Fibroblast of lung (primary cell): ENCODE measurements at regions not wholly inside any gene's neighbourhood (a gene's known extent, or its start where the extent isn't known, plus 50 kb on each side); places are given as distances from the start of the nearest gene placed in this dataset.

ENCODE experiments used
- DNase-seq, 2 donors: peaks; one replicate each; pipeline versions ENCODE4 v3.0.0 to v3.0.0-alpha.2; 2010; ENCODE audit warnings: low read depth in 2 of 2
- H2AFZ ChIP-seq: 2 replicates; pipeline ENCODE4 v1.5.1; 2012; ENCODE audit warnings: low read length, control low read depth, inconsistent platforms
- H3K27ac ChIP-seq: 2 replicates; pipeline ENCODE4 v1.5.1; 2011; ENCODE audit warnings: low read length, control low read depth; ENCODE audit not compliant: insufficient read depth
- H3K27me3 ChIP-seq: 2 replicates; pipeline ENCODE4 v1.5.1; 2011; ENCODE audit warnings: mild to moderate bottlenecking, low read length; ENCODE audit not compliant: control insufficient read depth, insufficient read depth
- H3K36me3 ChIP-seq: 2 replicates; pipeline ENCODE4 v1.5.1; 2011; ENCODE audit warnings: low read length; ENCODE audit not compliant: control insufficient read depth, insufficient read depth
- H3K4me1 ChIP-seq: 2 replicates; pipeline ENCODE4 v1.5.1; 2011; ENCODE audit warnings: low read length; ENCODE audit not compliant: control insufficient read depth, insufficient read depth; ENCODE audit errors: extremely low read depth
- H3K4me2 ChIP-seq: 2 replicates; pipeline ENCODE4 v1.5.1; 2011; ENCODE audit warnings: low read length, control low read depth; ENCODE audit not compliant: insufficient read depth; ENCODE audit errors: extremely low read depth
- H3K4me3 ChIP-seq, 4 experiments: fragments of 200-600 bp in 1 of 4; sonication (generic) in 1 of 4; replicated peaks in 1 of 4; 2 replicates each; pipeline ENCODE4 v1.5.1; 2011 to 2016; ENCODE audit warnings: low read length in 4 of 4, low read depth in 3 of 4, mild to moderate bottlenecking in 3 of 4, control low read depth in 2 of 4, inconsistent platforms in 1 of 4, mixed read lengths in 1 of 4; ENCODE audit not compliant: insufficient read depth in 1 of 4; ENCODE audit errors: control extremely low read depth in 1 of 4
- H3K79me2 ChIP-seq: 2 replicates; pipeline ENCODE4 v1.5.1; 2012; ENCODE audit warnings: mild to moderate bottlenecking, low read length, inconsistent platforms; ENCODE audit not compliant: control insufficient read depth, insufficient read depth
- H3K9ac ChIP-seq: 2 replicates; pipeline ENCODE4 v1.5.1; 2011; ENCODE audit warnings: mild to moderate bottlenecking, low read length, control low read depth; ENCODE audit not compliant: insufficient read depth
- H3K9me3 ChIP-seq: 2 replicates; pipeline ENCODE4 v1.5.1; 2012; ENCODE audit warnings: low read depth, low read length; ENCODE audit not compliant: control insufficient read depth, insufficient read depth
- H4K20me1 ChIP-seq: 2 replicates; pipeline ENCODE4 v1.5.1; 2011; ENCODE audit warnings: low read length; ENCODE audit not compliant: control insufficient read depth, insufficient read depth; ENCODE audit errors: extremely low read depth
- CTCF ChIP-seq, 2 donors: IDR thresholded peaks in 1 of 2; conservative IDR thresholded peaks in 1 of 2; 1 replicate in 1 of 2; 2 replicates in 1 of 2; pipeline ENCODE4 v1.5.1; 2011 to 2012; ENCODE audit warnings: low read length in 2 of 2, control low read depth in 1 of 2, inconsistent platforms in 1 of 2, low read depth in 1 of 2, mild to moderate bottlenecking in 1 of 2
- EZH2 ChIP-seq: IDR thresholded peaks from 2 replicates; pipeline ENCODE4 v1.5.1; 2012; ENCODE audit warnings: low read length, control low read depth, mild to moderate bottlenecking; ENCODE audit errors: missing control alignments

GRCh38 chr2:220077488-220077887 is 450.1 kb downstream of the SLC4A3 start:
- Histone ChIP-seq H3K27ac (no peak overlapping the region), H4K20me1 (no peaks in the 10 kb centered on the region), H3K79me2 (no peaks in the 10 kb centered on the region), H3K9me3 (no peaks in the 10 kb centered on the region), H3K4me3 (no peak overlapping the region), H3K4me1 (no peaks in the 10 kb centered on the region), H3K36me3 (no peaks in the 10 kb centered on the region), H2AFZ (peak overlapping the region; percentile 26), H3K9ac (no peak overlapping the region), H3K27me3 (no peaks in the 10 kb centered on the region), H3K4me2 (no peak overlapping the region)
- DNase-seq, result peak; percentile 72 to 89
- TF ChIP-seq EZH2, result no peak
- TF ChIP-seq CTCF (conservative IDR thresholded peaks at IDR 0.05 in 1 of 2, IDR thresholded peaks at IDR 0.05 in 1 of 2; ENCODE audit: low read depth in 1 of 2, low read length in 2 of 2), result no peak

GRCh38 chr2:220078439-220078838 is 451.0 kb downstream of the SLC4A3 start:
- no peak overlapping the region for H2AFZ ChIP-seq
- H3K4me2 ChIP-seq, result no peak overlapping the region
- H3K9me3 ChIP-seq, result no peaks in the 10 kb centered on the region
- DNase-seq, result peak; percentile 33 to 79
- H3K27me3 ChIP-seq, result no peaks in the 10 kb centered on the region
- H3K9ac ChIP-seq, result no peak overlapping the region
- H4K20me1 ChIP-seq, result no peaks in the 10 kb centered on the region
- H3K4me3 ChIP-seq, result no peak overlapping the region
- H3K36me3 ChIP-seq, result no peaks in the 10 kb centered on the region
- H3K4me1 ChIP-seq, result no peaks in the 10 kb centered on the region
- H3K79me2 ChIP-seq, result no peaks in the 10 kb centered on the region
- no peak for TF ChIP-seq EZH2
- no peak for TF ChIP-seq CTCF (conservative IDR thresholded peaks at IDR 0.05 in 1 of 2, IDR thresholded peaks at IDR 0.05 in 1 of 2; ENCODE audit: low read depth in 1 of 2, low read length in 2 of 2)
- H3K27ac ChIP-seq, result no peak overlapping the region

GRCh38 chr2:220079595-220079994 is 452.2 kb downstream of the SLC4A3 start:
- Histone ChIP-seq H3K36me3 (no peaks in the 10 kb centered on the region), H3K9ac (no peak overlapping the region), H2AFZ (no peak overlapping the region), H3K27ac (no peak overlapping the region), H3K4me1 (no peaks in the 10 kb centered on the region), H4K20me1 (no peaks in the 10 kb centered on the region), H3K4me2 (no peak overlapping the region), H3K9me3 (no peaks in the 10 kb centered on the region), H3K79me2 (no peaks in the 10 kb centered on the region), H3K4me3 (no peak overlapping the region), H3K27me3 (no peaks in the 10 kb centered on the region)
- TF ChIP-seq EZH2, result no peak
- no peak for TF ChIP-seq CTCF (conservative IDR thresholded peaks at IDR 0.05 in 1 of 2, IDR thresholded peaks at IDR 0.05 in 1 of 2; ENCODE audit: low read depth in 1 of 2, low read length in 2 of 2)
- DNase-seq, result no peak
